HCT116 (cell line): ENCODE measurements at regions not wholly inside any gene's neighbourhood (a gene's known extent, or its start where the extent isn't known, plus 50 kb on each side); places are given as distances from the start of the nearest gene placed in this dataset.
"Not testable (repeated sequence)": the region's sequence is repeated elsewhere in the genome, so short reads cannot be mapped to it uniquely, and the experiment has no call there.

ENCODE experiments used
- ATAC-seq: fragments of 200-7000 bp; cut with Tn5 transposase; 2 replicates; pipeline ENCODE4 v1.9.1; 2020; ENCODE audit warnings: mild to moderate bottlenecking, moderate library complexity
- BruUV-seq: library from RNA; stranded (reverse); fragments of 400-500 nt; replicated peaks from 2 replicates; lab custom pipeline; 2021; lab: Mats Ljungman, UMichigan
- CTCF ChIA-PET: fragments of 300-600 bp; sonication (Branson Sonifier 250); formaldehyde crosslinking; loops from one replicate; lab custom pipeline; 2021; ENCODE audit warnings: antibody characterized with exemption; lab: Charles Lee
- POLR2A ChIA-PET: fragments of 300-600, 350-600 bp; sonication (Branson Sonifier 250); formaldehyde crosslinking; loops from one replicate; lab custom pipeline; 2021; ENCODE audit warnings: antibody characterized with exemption; lab: Charles Lee
- RAD21 ChIA-PET, 2 experiments: fragments of 300-600 bp; sonication (Branson Sonifier 250); formaldehyde crosslinking; loops; one replicate each; lab custom pipeline; 2023; ENCODE audit warnings: low total read pairs in 2 of 2; ENCODE audit not compliant: uncharacterized antibody in 2 of 2, unreplicated experiment in 2 of 2, low non-redundant PET in 1 of 2; lab: Charles Lee
- DNase-seq: peaks from one replicate; pipeline ENCODE4 v3.0.0-alpha.2; 2010; ENCODE audit warnings: low read depth, low spot score
- H2AFZ ChIP-seq: fragments of 200-600 bp; shearing (Covaris generic), sonication (generic); 2 replicates; pipeline ENCODE4 v1.6.1; 2017; ENCODE audit warnings: low read depth, mixed run types, mixed read lengths, antibody characterized with exemption, low read length; ENCODE audit not compliant: poor library complexity, severe bottlenecking
- H3K27ac ChIP-seq: 2 replicates; pipeline ENCODE4 v1.5.1; 2012; ENCODE audit warnings: low read depth, low read length
- H3K27me3 ChIP-seq: fragments of 200-600 bp; sonication (generic); 2 replicates; pipeline ENCODE4 v1.6.1; 2016; ENCODE audit warnings: mixed run types, low read length, mixed read lengths; ENCODE audit not compliant: insufficient read depth
- H3K36me3 ChIP-seq, 2 experiments: fragments of 200-500 bp in 1 of 2; fragments of 200-600 bp in 1 of 2; sonication (Bioruptor generic) in 1 of 2; sonication (generic) in 1 of 2; 2 replicates each; pipeline versions ENCODE4 v1.5.1 to v1.6.1; 2014 to 2016; ENCODE audit warnings: low read length in 2 of 2, inconsistent platforms in 1 of 2, mixed read lengths in 1 of 2, mixed run types in 1 of 2; ENCODE audit not compliant: insufficient read depth in 2 of 2, control insufficient read depth in 1 of 2
- H3K4me1 ChIP-seq, 2 experiments: fragments of 200-600 bp in 1 of 2; sonication (generic) in 1 of 2; 2 replicates each; pipeline versions ENCODE4 v1.5.1 to v1.6.1; 2012 to 2017; ENCODE audit warnings: low read length in 2 of 2, inconsistent platforms in 1 of 2, mild to moderate bottlenecking in 1 of 2, mixed read lengths in 1 of 2, mixed run types in 1 of 2, moderate library complexity in 1 of 2; ENCODE audit not compliant: insufficient read depth in 2 of 2, control insufficient read depth in 1 of 2
- H3K4me2 ChIP-seq: fragments of 200-600 bp; sonication (generic); 2 replicates; pipeline ENCODE4 v1.6.1; 2017; ENCODE audit warnings: mixed run types, low read length, mixed read lengths
- H3K4me3 ChIP-seq, 2 experiments: fragments of 200-600 bp in 1 of 2; sonication (generic) in 1 of 2; replicated peaks in 1 of 2; 2 replicates each; pipeline ENCODE4 v1.5.1; 2011 to 2016; ENCODE audit warnings: low read length in 2 of 2, control low read depth in 1 of 2, low read depth in 1 of 2, mild to moderate bottlenecking in 1 of 2, mixed read lengths in 1 of 2, mixed run types in 1 of 2
- H3K79me2 ChIP-seq: fragments of 200-600 bp; sonication (generic); 2 replicates; pipeline ENCODE4 v1.6.1; 2017; ENCODE audit warnings: mild to moderate bottlenecking, mixed run types, low read length, moderate library complexity, mixed read lengths; ENCODE audit not compliant: insufficient read depth
- H3K9ac ChIP-seq: fragments of 200-600 bp; sonication (generic); 2 replicates; pipeline ENCODE4 v1.6.1; 2016; ENCODE audit warnings: low read length, mixed read lengths
- H3K9me2 ChIP-seq: fragments of 200-600 bp; sonication (generic), shearing (Covaris generic); 2 replicates; pipeline ENCODE4 v1.6.1; 2017; ENCODE audit warnings: mixed run types, mild to moderate bottlenecking, moderate library complexity; ENCODE audit not compliant: insufficient read depth
- H3K9me3 ChIP-seq, 2 experiments: fragments of 200-500 bp in 1 of 2; fragments of 200-600 bp in 1 of 2; sonication (Bioruptor generic) in 1 of 2; sonication (generic) in 1 of 2; 2 replicates each; pipeline ENCODE4 v1.6.1; 2014 to 2017; ENCODE audit warnings: low read length in 2 of 2, mixed read lengths in 2 of 2, inconsistent platforms in 1 of 2, low read depth in 1 of 2, mild to moderate bottlenecking in 1 of 2, mixed run types in 1 of 2, moderate library complexity in 1 of 2; ENCODE audit not compliant: control insufficient read depth in 1 of 2, insufficient read depth in 1 of 2
- H4K20me1 ChIP-seq: fragments of 200-600 bp; sonication (generic), shearing (Covaris generic); 2 replicates; pipeline ENCODE4 v1.6.1; 2017; ENCODE audit warnings: mixed run types, mild to moderate bottlenecking, moderate library complexity; ENCODE audit not compliant: insufficient read depth
- ATF3 ChIP-seq: IDR thresholded peaks from 2 replicates; pipeline ENCODE4 v1.6.1; 2012
- CBX3 ChIP-seq: IDR thresholded peaks from 2 replicates; pipeline ENCODE4 v1.6.1; 2012; ENCODE audit warnings: low read depth
- CEBPB ChIP-seq: IDR thresholded peaks from 2 replicates; pipeline ENCODE4 v1.6.1; 2012; ENCODE audit warnings: low read depth
- FOSL1 ChIP-seq: IDR thresholded peaks from 2 replicates; pipeline ENCODE4 v1.6.1; 2012; ENCODE audit warnings: low read depth
- JUND ChIP-seq: IDR thresholded peaks from 2 replicates; pipeline ENCODE4 v1.6.1; 2012
- intact Hi-C: fragments of 100-400 bp; cut with micrococcal nuclease; formaldehyde crosslinking; loops from 2 replicates; pipeline ENCODE4 v1.10.0; 2022
- TF ChIP-seq, protein P1 (sequence below): IDR thresholded peaks from 2 replicates; pipeline ENCODE4 v1.6.1; 2012; ENCODE audit warnings: low read depth

GRCh38 chr13:50468849-50469669 lies 374.4 kb downstream of the DLEU7 start:
- no peaks in the 10 kb centered on the region for H3K9me3 ChIP-seq
- DNase-seq (no peak), ATAC-seq (no peak)
- POLR2A ChIA-PET: no interaction called here
- no peaks in the 10 kb centered on the region for H3K4me1 ChIP-seq
- no peak overlapping the region for H3K27ac ChIP-seq
- CTCF ChIA-PET: no interaction called here
- no peak for TF ChIP-seq FOSL1
- TF ChIP-seq, protein P1, sequence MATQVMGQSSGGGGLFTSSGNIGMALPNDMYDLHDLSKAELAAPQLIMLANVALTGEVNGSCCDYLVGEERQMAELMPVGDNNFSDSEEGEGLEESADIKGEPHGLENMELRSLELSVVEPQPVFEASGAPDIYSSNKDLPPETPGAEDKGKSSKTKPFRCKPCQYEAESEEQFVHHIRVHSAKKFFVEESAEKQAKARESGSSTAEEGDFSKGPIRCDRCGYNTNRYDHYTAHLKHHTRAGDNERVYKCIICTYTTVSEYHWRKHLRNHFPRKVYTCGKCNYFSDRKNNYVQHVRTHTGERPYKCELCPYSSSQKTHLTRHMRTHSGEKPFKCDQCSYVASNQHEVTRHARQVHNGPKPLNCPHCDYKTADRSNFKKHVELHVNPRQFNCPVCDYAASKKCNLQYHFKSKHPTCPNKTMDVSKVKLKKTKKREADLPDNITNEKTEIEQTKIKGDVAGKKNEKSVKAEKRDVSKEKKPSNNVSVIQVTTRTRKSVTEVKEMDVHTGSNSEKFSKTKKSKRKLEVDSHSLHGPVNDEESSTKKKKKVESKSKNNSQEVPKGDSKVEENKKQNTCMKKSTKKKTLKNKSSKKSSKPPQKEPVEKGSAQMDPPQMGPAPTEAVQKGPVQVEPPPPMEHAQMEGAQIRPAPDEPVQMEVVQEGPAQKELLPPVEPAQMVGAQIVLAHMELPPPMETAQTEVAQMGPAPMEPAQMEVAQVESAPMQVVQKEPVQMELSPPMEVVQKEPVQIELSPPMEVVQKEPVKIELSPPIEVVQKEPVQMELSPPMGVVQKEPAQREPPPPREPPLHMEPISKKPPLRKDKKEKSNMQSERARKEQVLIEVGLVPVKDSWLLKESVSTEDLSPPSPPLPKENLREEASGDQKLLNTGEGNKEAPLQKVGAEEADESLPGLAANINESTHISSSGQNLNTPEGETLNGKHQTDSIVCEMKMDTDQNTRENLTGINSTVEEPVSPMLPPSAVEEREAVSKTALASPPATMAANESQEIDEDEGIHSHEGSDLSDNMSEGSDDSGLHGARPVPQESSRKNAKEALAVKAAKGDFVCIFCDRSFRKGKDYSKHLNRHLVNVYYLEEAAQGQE: no peak
- TF ChIP-seq ATF3: no peak
- TF ChIP-seq CEBPB: no peak
- no peak for TF ChIP-seq JUND
- TF ChIP-seq CBX3: no peak
- BruUV-seq: no TSS peak
- no peaks in the 10 kb centered on the region for H3K79me2 ChIP-seq
- no peaks in the 10 kb centered on the region for H3K36me3 ChIP-seq
- no peak overlapping the region for H3K4me3 ChIP-seq
- no peak overlapping the region for H3K9ac ChIP-seq
- intact Hi-C loops: no loop called here
- no peaks in the 10 kb centered on the region for H3K27me3 ChIP-seq
- no peak overlapping the region for H2AFZ ChIP-seq
- H3K4me2 ChIP-seq: no peak overlapping the region
- H4K20me1 ChIP-seq: no peaks in the 10 kb centered on the region
- H3K9me2 ChIP-seq: no peaks in the 10 kb centered on the region
- RAD21 ChIA-PET: no interaction called here

- DNase-seq, intact Hi-C loops: not testable (repeated sequence)
Measured at GRCh38 chr13:50473050-50473449, 370.4 kb downstream of the DLEU7 start.

More at GRCh38 chr13:50473050-50473449, 370.4 kb downstream of the DLEU7 start:
- H3K4me2 ChIP-seq, H3K9me2 ChIP-seq, H3K4me3 ChIP-seq, H4K20me1 ChIP-seq, RAD21 ChIA-PET, H3K27ac ChIP-seq, H3K4me1 ChIP-seq, H2AFZ ChIP-seq, H3K9me3 ChIP-seq, POLR2A ChIA-PET, ATAC-seq, H3K79me2 ChIP-seq, H3K27me3 ChIP-seq, BruUV-seq, H3K9ac ChIP-seq, CTCF ChIA-PET, H3K36me3 ChIP-seq: not testable (repeated sequence)
